HUES6 (cell line): ENCODE measurements at regions not wholly inside any gene's neighbourhood (a gene's known extent, or its start where the extent isn't known, plus 50 kb on each side); places are given as distances from the start of the nearest gene placed in this dataset.

Experiments used
- H3K27ac ChIP-seq: 2 replicates; pipeline ENCODE4 v1.7.0; 2013; ENCODE audit warnings: low read depth, mild to moderate bottlenecking, low read length, inconsistent platforms
- H3K27me3 ChIP-seq: 2 replicates; pipeline ENCODE4 v1.6.1; 2013; ENCODE audit warnings: low read length; ENCODE audit not compliant: control insufficient read depth, insufficient read depth
- H3K36me3 ChIP-seq: 2 replicates; pipeline ENCODE4 v1.6.1; 2013; ENCODE audit warnings: low read length; ENCODE audit not compliant: control insufficient read depth, insufficient read depth
- H3K4me1 ChIP-seq: 2 replicates; pipeline ENCODE4 v1.6.1; 2013; ENCODE audit warnings: low read length; ENCODE audit not compliant: control insufficient read depth, insufficient read depth
- H3K4me3 ChIP-seq: 2 replicates; pipeline ENCODE4 v1.5.1; 2013; ENCODE audit warnings: low read depth, low read length
- H3K9ac ChIP-seq: one replicate; pipeline ENCODE4 v1.6.1; 2013; ENCODE audit warnings: mild to moderate bottlenecking, low read length
- H3K9me3 ChIP-seq: 2 replicates; pipeline ENCODE4 v1.6.1; 2013; ENCODE audit warnings: low read depth, low read length; ENCODE audit not compliant: control insufficient read depth, insufficient read depth

- H3K4me1 ChIP-seq, result no peaks in the 10 kb centered on the region
- H3K27me3 ChIP-seq, result peaks cover 12% of the 10 kb centered on the region; the same call in 1 of the 2 replicates
- no peaks in the 10 kb centered on the region for H3K36me3 ChIP-seq
- no peak overlapping the region for H3K27ac ChIP-seq
- no peaks in the 10 kb centered on the region for H3K9me3 ChIP-seq
- no peak overlapping the region for H3K9ac ChIP-seq
- no peak overlapping the region for H3K4me3 ChIP-seq
Measured at GRCh38 chr4:104986306-104986705, 160.4 kb upstream of the TET2 start.

- H3K9ac ChIP-seq, result no peak overlapping the region
- H3K4me3 ChIP-seq, result no peak overlapping the region
- no peaks in the 10 kb centered on the region for H3K36me3 ChIP-seq
- H3K4me1 ChIP-seq, result no peaks in the 10 kb centered on the region
- peaks cover 12% of the 10 kb centered on the region; the same call in 1 of the 2 replicates for H3K27me3 ChIP-seq
- H3K27ac ChIP-seq, result no peak overlapping the region
- no peaks in the 10 kb centered on the region for H3K9me3 ChIP-seq
Measured at GRCh38 chr4:104989371-104989770, 157.3 kb upstream of the TET2 start.

GRCh38 chr4:105002278-105002677, 144.4 kb upstream of the TET2 start:
- Histone ChIP-seq H3K9me3 (no peaks in the 10 kb centered on the region), H3K9ac (no peak overlapping the region), H3K27me3 (peaks cover 4% of the 10 kb centered on the region; the same call in 1 of the 2 replicates), H3K27ac (no peak overlapping the region), H3K4me3 (no peak overlapping the region), H3K4me1 (no peaks in the 10 kb centered on the region), H3K36me3 (no peaks in the 10 kb centered on the region)

- Histone ChIP-seq H3K36me3 (no peaks in the 10 kb centered on the region), H3K4me1 (no peaks in the 10 kb centered on the region), H3K9ac (no peak overlapping the region), H3K27me3 (no peaks in the 10 kb centered on the region), H3K9me3 (no peaks in the 10 kb centered on the region), H3K4me3 (no peak overlapping the region), H3K27ac (no peak overlapping the region)
Measured at GRCh38 chr4:105014234-105014633, 132.4 kb upstream of the TET2 start.

DNA sequence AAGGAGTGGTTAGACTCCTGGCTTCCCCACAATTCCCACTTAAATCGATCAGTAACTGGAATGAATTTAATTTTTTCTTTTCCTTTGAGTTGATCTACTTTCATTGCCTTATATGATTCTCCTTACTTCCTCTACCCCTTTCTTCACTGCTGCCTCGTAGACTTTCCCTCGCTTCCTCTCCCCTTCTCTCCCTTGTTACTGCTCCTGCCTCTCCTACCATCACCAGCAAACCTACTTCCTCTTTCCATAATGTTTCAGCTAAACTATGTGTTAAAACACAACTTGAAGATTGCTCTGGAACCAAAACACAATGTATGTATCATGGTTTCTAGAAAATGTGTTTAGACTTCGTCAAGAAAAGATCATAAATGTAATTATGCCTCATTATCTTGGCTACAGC, 132.0 kb upstream of the TET2 start:
- H3K36me3 ChIP-seq, result no peaks in the 10 kb centered on the region
- no peak overlapping the region for H3K27ac ChIP-seq

DNA sequence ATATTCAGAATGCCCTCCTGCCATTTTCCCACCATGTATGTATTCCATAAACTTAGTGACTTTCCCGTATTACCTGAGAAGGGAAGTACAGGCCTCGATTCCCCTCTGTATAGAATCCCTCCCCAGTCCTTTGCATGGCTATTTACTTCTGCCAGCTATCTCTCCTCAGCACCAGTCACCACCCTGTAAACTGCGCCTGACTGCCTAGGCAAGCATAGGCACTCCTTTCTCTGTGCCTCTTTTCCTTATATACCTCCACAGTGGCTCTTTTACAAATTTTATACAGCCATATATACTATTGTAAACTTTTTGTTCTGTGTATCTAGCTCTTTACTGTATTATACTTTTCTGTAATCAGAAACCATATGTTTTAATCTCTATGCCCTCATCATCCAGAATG, 130.9 kb upstream of the TET2 start:
- no peak overlapping the region for H3K4me3 ChIP-seq
- no peak overlapping the region for H3K9ac ChIP-seq
- H3K9me3 ChIP-seq, result no peaks in the 10 kb centered on the region
- no peak overlapping the region for H3K27ac ChIP-seq
- no peaks in the 10 kb centered on the region for H3K4me1 ChIP-seq
- H3K27me3 ChIP-seq, result no peaks in the 10 kb centered on the region
- no peaks in the 10 kb centered on the region for H3K36me3 ChIP-seq

More for the DNA sequence above, 132.0 kb upstream of the TET2 start:
- Histone ChIP-seq H3K4me3 (no peak overlapping the region), H3K9ac (no peak overlapping the region), H3K9me3 (no peaks in the 10 kb centered on the region), H3K4me1 (no peaks in the 10 kb centered on the region), H3K27me3 (no peaks in the 10 kb centered on the region)

- Histone ChIP-seq H3K9ac (no peak overlapping the region), H3K27me3 (no peaks in the 10 kb centered on the region), H3K27ac (no peak overlapping the region)
Measured at GRCh38 chr4:105022811-105023667, 123.6 kb upstream of the TET2 start.

DNA sequence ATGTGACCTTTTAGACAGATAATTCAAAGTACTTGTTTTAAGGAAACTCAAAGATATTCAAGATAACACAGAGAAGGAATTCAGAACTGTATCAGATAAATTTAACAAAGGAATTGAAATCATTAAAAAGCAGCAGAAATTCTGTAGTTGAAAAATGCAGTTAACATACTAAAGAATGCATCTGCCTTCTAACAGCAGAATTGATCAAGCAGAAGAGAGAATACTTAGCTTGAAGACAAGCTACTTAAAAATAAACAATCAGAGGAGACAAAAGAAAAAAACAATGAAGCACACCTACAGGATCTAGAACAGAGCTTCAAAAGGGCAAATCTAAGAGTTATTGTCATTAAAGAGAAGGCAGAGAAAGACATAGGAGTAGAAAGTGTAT, 123.0 kb upstream of the TET2 start:
- no peak overlapping the region for H3K27ac ChIP-seq
- no peak overlapping the region for H3K4me3 ChIP-seq
- no peaks in the 10 kb centered on the region for H3K27me3 ChIP-seq
- H3K9me3 ChIP-seq, result no peaks in the 10 kb centered on the region
- H3K36me3 ChIP-seq, result no peaks in the 10 kb centered on the region
- H3K4me1 ChIP-seq, result no peaks in the 10 kb centered on the region
- H3K9ac ChIP-seq, result no peak overlapping the region

More at GRCh38 chr4:105022811-105023667, 123.6 kb upstream of the TET2 start:
- H3K4me3 ChIP-seq, result no peak overlapping the region
- no peaks in the 10 kb centered on the region for H3K4me1 ChIP-seq
- H3K9me3 ChIP-seq, result no peaks in the 10 kb centered on the region
- no peaks in the 10 kb centered on the region for H3K36me3 ChIP-seq

GRCh38 chr4:105025263-105026017, 121.2 kb upstream of the TET2 start:
- H3K36me3 ChIP-seq, result no peaks in the 10 kb centered on the region
- no peaks in the 10 kb centered on the region for H3K27me3 ChIP-seq
- H3K4me1 ChIP-seq, result no peaks in the 10 kb centered on the region
- no peak overlapping the region for H3K9ac ChIP-seq
- no peaks in the 10 kb centered on the region for H3K9me3 ChIP-seq
- no peak overlapping the region for H3K27ac ChIP-seq
- no peak overlapping the region for H3K4me3 ChIP-seq

GRCh38 chr4:105036991-105037390, 109.7 kb upstream of the TET2 start:
- no peak overlapping the region for H3K9ac ChIP-seq
- no peaks in the 10 kb centered on the region for H3K4me1 ChIP-seq
- H3K27ac ChIP-seq, result no peak overlapping the region
- H3K9me3 ChIP-seq, result no peaks in the 10 kb centered on the region
- H3K4me3 ChIP-seq, result no peak overlapping the region
- H3K27me3 ChIP-seq, result no peaks in the 10 kb centered on the region
- no peaks in the 10 kb centered on the region for H3K36me3 ChIP-seq

GRCh38 chr4:105042451-105042850, 104.2 kb upstream of the TET2 start:
- H3K9ac ChIP-seq, result no peak overlapping the region
- no peaks in the 10 kb centered on the region for H3K36me3 ChIP-seq
- no peaks in the 10 kb centered on the region for H3K27me3 ChIP-seq
- H3K4me1 ChIP-seq, result no peaks in the 10 kb centered on the region
- H3K27ac ChIP-seq, result no peak overlapping the region
- H3K9me3 ChIP-seq, result no peaks in the 10 kb centered on the region
- no peak overlapping the region for H3K4me3 ChIP-seq
